Endothelial cell (in vitro differentiated cells): ENCODE measurements at regions not wholly inside any gene's neighbourhood (a gene's known extent, or its start where the extent isn't known, plus 50 kb on each side); places are given as distances from the start of the nearest gene placed in this dataset.
"Not testable (repeated sequence)": the region's sequence is repeated elsewhere in the genome, so short reads cannot be mapped to it uniquely, and the experiment has no call there.

ENCODE experiments used
- DNase-seq: peaks from one replicate; pipeline ENCODE4 v3.0.0; 2021; ENCODE audit warnings: low spot score
- H3K27ac Mint-ChIP-seq: one replicate; pipeline ENCODE4 v1.8.0; 2021; ENCODE audit warnings: mixed read lengths, inconsistent platforms; ENCODE audit not compliant: unreplicated experiment
- H3K27me3 Mint-ChIP-seq: one replicate; pipeline ENCODE4 v1.8.0; 2021; ENCODE audit warnings: mild to moderate bottlenecking, moderate library complexity, mixed read lengths, inconsistent platforms; ENCODE audit not compliant: unreplicated experiment
- H3K36me3 Mint-ChIP-seq: one replicate; pipeline ENCODE4 v1.8.0; 2021; ENCODE audit warnings: mild to moderate bottlenecking, low read depth, mixed read lengths, inconsistent platforms; ENCODE audit not compliant: unreplicated experiment
- H3K4me1 Mint-ChIP-seq: one replicate; pipeline ENCODE4 v1.8.0; 2021; ENCODE audit warnings: mild to moderate bottlenecking, mixed read lengths, inconsistent platforms; ENCODE audit not compliant: unreplicated experiment
- H3K4me3 Mint-ChIP-seq: one replicate; pipeline ENCODE4 v1.8.0; 2021; ENCODE audit warnings: mild to moderate bottlenecking, mixed read lengths, inconsistent platforms; ENCODE audit not compliant: unreplicated experiment
- H3K9me3 Mint-ChIP-seq: one replicate; pipeline ENCODE4 v1.8.0; 2021; ENCODE audit warnings: mixed read lengths, inconsistent platforms; ENCODE audit not compliant: unreplicated experiment
- CTCF ChIP-seq: fragments of 200-600 bp; sonication (generic); IDR thresholded peaks from one replicate; pipeline ENCODE4 v1.5.0; 2021; ENCODE audit warnings: antibody characterized with exemption; ENCODE audit not compliant: unreplicated experiment

- H3K4me3 Mint-ChIP-seq = no peak overlapping the region
- no peaks in the 10 kb centered on the region for H3K4me1 Mint-ChIP-seq
- no peaks in the 10 kb centered on the region for H3K9me3 Mint-ChIP-seq
- no peak for TF ChIP-seq CTCF
- no peaks in the 10 kb centered on the region for H3K36me3 Mint-ChIP-seq
- H3K27ac Mint-ChIP-seq = no peak overlapping the region
- peaks cover 4% of the 10 kb centered on the region for H3K27me3 Mint-ChIP-seq
- no peak for DNase-seq
Measured at GRCh38 chr3:26004172-26004571, 214.3 kb downstream of the OXSM start.

- Mint-ChIP-seq H3K27ac (no peak overlapping the region), H3K9me3 (no peaks in the 10 kb centered on the region), H3K27me3 (no peaks in the 10 kb centered on the region), H3K36me3 (no peaks in the 10 kb centered on the region), H3K4me3 (no peak overlapping the region), H3K4me1 (peaks cover 10% of the 10 kb centered on the region)
- no peak for DNase-seq
- no peak for TF ChIP-seq CTCF
Measured at GRCh38 chr3:26011276-26011675, 221.4 kb downstream of the OXSM start.

GRCh38 chr3:26012241-26012745 lies 222.4 kb downstream of the OXSM start:
- no peak for TF ChIP-seq CTCF

GRCh38 chr3:26015752-26016151 lies 225.9 kb downstream of the OXSM start:
- Mint-ChIP-seq H3K4me3 (no peak overlapping the region), H3K27me3 (no peaks in the 10 kb centered on the region), H3K36me3 (no peaks in the 10 kb centered on the region), H3K4me1 (peaks cover 15% of the 10 kb centered on the region), H3K27ac (no peak overlapping the region), H3K9me3 (no peaks in the 10 kb centered on the region)
- DNase-seq = no peak
- TF ChIP-seq CTCF = peak; percentile 12

More at GRCh38 chr3:26012241-26012745, 222.4 kb downstream of the OXSM start:
- no peak for DNase-seq
- Mint-ChIP-seq H3K27ac (no peak overlapping the region), H3K36me3 (no peaks in the 10 kb centered on the region), H3K4me3 (no peak overlapping the region), H3K27me3 (no peaks in the 10 kb centered on the region), H3K4me1 (peaks cover 10% of the 10 kb centered on the region), H3K9me3 (no peaks in the 10 kb centered on the region)

- DNase-seq = no peak
- no peak for TF ChIP-seq CTCF
- H3K4me3 Mint-ChIP-seq = no peak overlapping the region
- no peaks in the 10 kb centered on the region for H3K27me3 Mint-ChIP-seq
- H3K4me1 Mint-ChIP-seq = peaks cover 5% of the 10 kb centered on the region
- no peaks in the 10 kb centered on the region for H3K9me3 Mint-ChIP-seq
- H3K27ac Mint-ChIP-seq = no peak overlapping the region
- no peaks in the 10 kb centered on the region for H3K36me3 Mint-ChIP-seq
Measured at GRCh38 chr3:26018889-26019288, 229.0 kb downstream of the OXSM start.

- H3K4me1 Mint-ChIP-seq, H3K27me3 Mint-ChIP-seq, H3K36me3 Mint-ChIP-seq, H3K4me3 Mint-ChIP-seq, H3K9me3 Mint-ChIP-seq, H3K27ac Mint-ChIP-seq, DNase-seq: not testable (repeated sequence)
Measured at GRCh38 chr3:26024206-26024605, 234.3 kb downstream of the OXSM start.
